HepG2 (cell line): ENCODE measurements at regions not wholly inside any gene's neighbourhood (a gene's known extent, or its start where the extent isn't known, plus 50 kb on each side); places are given as distances from the start of the nearest gene placed in this dataset.

ENCODE experiments used
- ATAC-seq: fragments of 200-7000 bp; cut with Tn5 transposase; 3 replicates; pipeline ENCODE4 v1.9.1; 2020; ENCODE audit warnings: mild to moderate bottlenecking, moderate library complexity
- BruUV-seq: library from RNA; stranded (reverse); fragments of 400-500 nt; replicated peaks from 2 replicates; lab custom pipeline; 2021; lab: Mats Ljungman, UMichigan
- CTCF ChIA-PET: fragments of 300-600 bp; formaldehyde crosslinking; extraction: SDS; loops from one replicate; lab custom pipeline; 2021; ENCODE audit warnings: low total read pairs, inconsistent platforms, low intra/inter-chr PET ratio; lab: Yijun Ruan, JAX
- POLR2A ChIA-PET: fragments of 350-600 bp; sonication (Branson Sonifier 250); formaldehyde crosslinking; loops from one replicate; lab custom pipeline; 2020; ENCODE audit warnings: antibody characterized with exemption, inconsistent platforms; lab: Yijun Ruan, JAX
- DNase-seq: peaks from one replicate; pipeline ENCODE4 v3.0.0-alpha.2; 2015; ENCODE audit warnings: low spot score
- FAIRE-seq: peaks from 3 replicates; lab custom pipeline; 2011; peaks lifted over from hg19 to GRCh38; lab: Jason Lieb, UNC
- H2AFZ ChIP-seq: one replicate; pipeline ENCODE4 v1.6.1; 2011; ENCODE audit warnings: low read length, inconsistent platforms
- H3K27ac ChIP-seq: fragments of 300-600 bp; 3 replicates; pipeline ENCODE4 v1.8.0; 2011; ENCODE audit warnings: mixed run types, mild to moderate bottlenecking, mixed read lengths, low read length, inconsistent platforms; ENCODE audit not compliant: insufficient read depth; ENCODE audit errors: extremely low read length
- H3K27me3 ChIP-seq, 2 experiments: fragments of 200-600 bp in 1 of 2; 2 replicates in 1 of 2; 3 replicates in 1 of 2; pipeline versions ENCODE4 v1.6.0 to v1.8.0; 2011; ENCODE audit warnings: low read length in 2 of 2, mild to moderate bottlenecking in 2 of 2, moderate library complexity in 2 of 2, inconsistent platforms in 1 of 2; ENCODE audit not compliant: insufficient read depth in 2 of 2, control insufficient read depth in 1 of 2
- H3K36me3 ChIP-seq, 2 experiments: fragments of 200-600 bp in 1 of 2; replicated peaks in 1 of 2; 2 replicates in 1 of 2; 3 replicates in 1 of 2; pipeline versions ENCODE4 v1.5.1 to v1.8.0; 2011; ENCODE audit warnings: low read length in 2 of 2, inconsistent platforms in 1 of 2; ENCODE audit not compliant: insufficient read depth in 2 of 2, control insufficient read depth in 1 of 2
- H3K4me1 ChIP-seq: 2 replicates; pipeline ENCODE4 v1.5.1; 2012; ENCODE audit warnings: low read length, inconsistent platforms; ENCODE audit not compliant: insufficient read depth
- H3K4me2 ChIP-seq: 2 replicates; pipeline ENCODE4 v1.6.0; 2011; ENCODE audit warnings: low read depth, low read length, inconsistent platforms
- H3K4me3 ChIP-seq, 3 experiments: fragments of 200-600 bp in 1 of 3; sonication (generic), shearing (Covaris generic) in 1 of 3; replicated peaks in 1 of 3; 2 replicates each; pipeline ENCODE4 v1.5.1; 2011 to 2016; ENCODE audit warnings: low read length in 3 of 3, inconsistent platforms in 2 of 3, low read depth in 2 of 3, mild to moderate bottlenecking in 2 of 3, control low read depth in 1 of 3, mixed read lengths in 1 of 3; ENCODE audit not compliant: insufficient read depth in 1 of 3
- H3K79me2 ChIP-seq: one replicate; pipeline ENCODE4 v1.6.1; 2011; ENCODE audit warnings: low read length, inconsistent platforms; ENCODE audit not compliant: insufficient read depth
- H3K9ac ChIP-seq: 2 replicates; pipeline ENCODE4 v1.6.0; 2011; ENCODE audit warnings: mild to moderate bottlenecking, low read depth, low read length, inconsistent platforms; ENCODE audit not compliant: insufficient read depth
- H3K9me3 ChIP-seq: 2 replicates; pipeline ENCODE4 v1.5.1; 2012; ENCODE audit warnings: mild to moderate bottlenecking, low read length
- H4K20me1 ChIP-seq: 2 replicates; pipeline ENCODE4 v1.6.0; 2011; ENCODE audit warnings: inconsistent platforms, mild to moderate bottlenecking, low read length, moderate library complexity; ENCODE audit not compliant: insufficient read depth
- AGO2 ChIP-seq: fragments of 200-400 bp; formaldehyde crosslinking; optimal IDR thresholded peaks from 2 replicates; pipeline ENCODE3; 2017; ENCODE audit warnings: mild to moderate bottlenecking, low read depth, low read length, moderate library complexity
- ELF3 ChIP-seq: IDR thresholded peaks from 2 replicates; pipeline ENCODE4 v1.6.1; 2016; ENCODE audit warnings: missing genetic modification reagents, missing compliant biosample characterization
- FIP1L1 ChIP-seq: fragments of 200-400 bp; formaldehyde crosslinking; IDR thresholded peaks from 2 replicates; pipeline ENCODE4 v1.6.1; 2018; ENCODE audit warnings: low read depth, mild to moderate bottlenecking, low read length, moderate library complexity, borderline replicate concordance; ENCODE audit not compliant: insufficient read depth
- HNF4A ChIP-seq: sonication (generic); formaldehyde crosslinking; IDR thresholded peaks from 2 replicates; pipeline ENCODE4 v1.4.0; 2020; ENCODE audit warnings: missing genetic modification reagents
- MAFF ChIP-seq: IDR thresholded peaks from 2 replicates; pipeline ENCODE4 v1.6.1; 2011; ENCODE audit warnings: low read depth, low read length, improper control_type of control experiment
- MAFK ChIP-seq, 2 experiments: IDR thresholded peaks in 1 of 2; conservative IDR thresholded peaks in 1 of 2; 2 replicates each; pipeline ENCODE4 v1.6.1; 2011; ENCODE audit warnings: improper control_type of control experiment in 2 of 2, low read length in 2 of 2
- ZNF660 ChIP-seq: sonication (generic); formaldehyde crosslinking; IDR thresholded peaks from 2 replicates; pipeline ENCODE4 v1.5.1; 2020; ENCODE audit warnings: mild to moderate bottlenecking, low read depth, missing genetic modification reagents, borderline replicate concordance
- ZNF83 ChIP-seq: sonication (generic); formaldehyde crosslinking; IDR thresholded peaks from 2 replicates; pipeline ENCODE4 v1.4.0; 2020; ENCODE audit warnings: missing genetic modification reagents, mild to moderate bottlenecking, borderline replicate concordance
- WGBS: methylation state at CpG from one replicate; pipeline ENCODE4 v1.1.6; 2017; ENCODE audit warnings: low lambda C conversion rate; 5-methylcytosine and 5-hydroxymethylcytosine counted together
- in situ Hi-C: cut with HindIII; loops from 2 replicates; pipeline ENCODE4 v1.10.0; 2017; ENCODE audit warnings: low pct_unique_long_range_greater_than_20kb; ENCODE audit not compliant: extremely low pct_ligation_motif_present
- intact Hi-C: fragments of 100-400 bp; cut with micrococcal nuclease; formaldehyde crosslinking; loops from one replicate; pipeline ENCODE4 v1.10.0; 2022; ENCODE audit not compliant: unreplicated experiment
- TF ChIP-seq, protein P1 (sequence below), 2 experiments: sonication (generic) in 1 of 2; formaldehyde crosslinking in 1 of 2; IDR thresholded peaks; 2 replicates each; pipeline versions ENCODE4 v1.4.0 to v1.6.1; 2018 to 2020; ENCODE audit warnings: missing genetic modification reagents in 2 of 2, borderline replicate concordance in 1 of 2, low read depth in 1 of 2, mild to moderate bottlenecking in 1 of 2, missing biosample characterization in 1 of 2
- TF ChIP-seq, protein P2 (sequence below): IDR thresholded peaks from 2 replicates; pipeline ENCODE4 v1.6.1; 2016

DNA sequence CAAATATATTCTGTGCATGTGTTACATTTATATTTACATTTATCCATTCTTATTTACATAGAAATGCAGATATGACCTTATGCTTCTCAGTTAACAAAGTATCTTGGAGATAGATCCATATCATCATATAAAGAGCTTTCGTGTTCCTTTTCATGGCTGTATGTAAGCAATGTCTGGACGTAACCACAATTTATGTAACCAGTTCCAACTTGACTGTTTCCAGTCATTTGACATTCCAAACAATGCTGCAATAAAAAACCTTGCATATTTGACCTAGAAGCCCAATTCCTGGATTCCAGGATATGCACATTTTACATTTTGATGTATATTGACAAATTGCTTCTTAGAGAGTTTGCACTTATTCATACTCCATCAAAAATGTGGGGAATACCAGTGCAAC is 113.7 kb upstream of the F13A1 start:
- Histone ChIP-seq H3K9ac (no peak overlapping the region), H3K79me2 (no peaks in the 10 kb centered on the region), H3K4me1 (no peaks in the 10 kb centered on the region), H2AFZ (no peak overlapping the region), H3K27ac (no peak overlapping the region), H3K9me3 (no peaks in the 10 kb centered on the region), H3K27me3 (no peaks in the 10 kb centered on the region), H3K4me2 (no peak overlapping the region), H4K20me1 (no peaks in the 10 kb centered on the region), H3K4me3 (no peak overlapping the region), H3K36me3 (no peaks in the 10 kb centered on the region)
- WGBS, result 6% methylated on average over 2 of the region's 2 CpGs
- in situ Hi-C loops (no loop called here), intact Hi-C loops (no loop called here)
- FAIRE-seq (no peak), ATAC-seq (no peak), DNase-seq (no peak)
- no TSS peak for BruUV-seq
- CTCF ChIA-PET, result no interaction called here
- POLR2A ChIA-PET, result no interaction called here
- TF ChIP-seq HNF4A (CRISPR knock-in tag), result no peak
- TF ChIP-seq, protein P1, sequence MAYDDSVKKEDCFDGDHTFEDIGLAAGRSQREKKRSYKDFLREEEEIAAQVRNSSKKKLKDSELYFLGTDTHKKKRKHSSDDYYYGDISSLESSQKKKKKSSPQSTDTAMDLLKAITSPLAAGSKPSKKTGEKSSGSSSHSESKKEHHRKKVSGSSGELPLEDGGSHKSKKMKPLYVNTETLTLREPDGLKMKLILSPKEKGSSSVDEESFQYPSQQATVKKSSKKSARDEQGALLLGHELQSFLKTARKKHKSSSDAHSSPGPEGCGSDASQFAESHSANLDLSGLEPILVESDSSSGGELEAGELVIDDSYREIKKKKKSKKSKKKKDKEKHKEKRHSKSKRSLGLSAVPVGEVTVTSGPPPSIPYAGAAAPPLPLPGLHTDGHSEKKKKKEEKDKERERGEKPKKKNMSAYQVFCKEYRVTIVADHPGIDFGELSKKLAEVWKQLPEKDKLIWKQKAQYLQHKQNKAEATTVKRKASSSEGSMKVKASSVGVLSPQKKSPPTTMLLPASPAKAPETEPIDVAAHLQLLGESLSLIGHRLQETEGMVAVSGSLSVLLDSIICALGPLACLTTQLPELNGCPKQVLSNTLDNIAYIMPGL (CRISPR knock-in tag; IDR thresholded peaks at IDR 0.05; ENCODE audit: borderline replicate concordance in 1 of 2, low read depth in 1 of 2), result no peak
- no peak for TF ChIP-seq AGO2
- TF ChIP-seq ZNF83 (CRISPR knock-in tag), result no peak
- TF ChIP-seq ELF3 (CRISPR knock-in tag), result no peak
- no peak for TF ChIP-seq FIP1L1
- no peak for TF ChIP-seq ZNF660 (CRISPR knock-in tag)
- TF ChIP-seq, all 625 proteins: peak for 0

DNA sequence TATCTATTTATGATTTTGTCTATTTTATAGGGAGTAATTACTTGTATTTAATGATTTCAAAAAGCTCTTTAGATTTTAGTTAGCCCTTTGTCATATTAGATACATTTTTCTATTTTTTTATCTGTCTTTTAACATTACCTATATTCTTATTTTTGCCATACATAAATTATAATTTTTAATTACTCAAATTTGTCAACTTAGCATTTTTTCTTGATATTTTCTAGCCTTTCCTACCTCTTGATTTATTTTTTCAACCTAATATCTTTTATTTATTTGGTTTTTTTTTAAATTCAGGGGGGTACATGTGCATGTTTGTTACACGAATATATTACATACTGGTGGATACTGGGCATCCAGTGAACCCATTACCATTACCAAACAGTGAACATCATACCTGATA is 114.3 kb upstream of the F13A1 start:
- Histone ChIP-seq H3K36me3 (no peaks in the 10 kb centered on the region), H3K4me3 (no peak overlapping the region), H2AFZ (no peak overlapping the region), H3K4me2 (no peak overlapping the region), H3K27me3 (no peaks in the 10 kb centered on the region), H3K9me3 (no peaks in the 10 kb centered on the region), H3K9ac (no peak overlapping the region), H3K4me1 (no peaks in the 10 kb centered on the region), H3K79me2 (no peaks in the 10 kb centered on the region), H4K20me1 (no peaks in the 10 kb centered on the region), H3K27ac (no peak overlapping the region)
- TF ChIP-seq, protein P2, sequence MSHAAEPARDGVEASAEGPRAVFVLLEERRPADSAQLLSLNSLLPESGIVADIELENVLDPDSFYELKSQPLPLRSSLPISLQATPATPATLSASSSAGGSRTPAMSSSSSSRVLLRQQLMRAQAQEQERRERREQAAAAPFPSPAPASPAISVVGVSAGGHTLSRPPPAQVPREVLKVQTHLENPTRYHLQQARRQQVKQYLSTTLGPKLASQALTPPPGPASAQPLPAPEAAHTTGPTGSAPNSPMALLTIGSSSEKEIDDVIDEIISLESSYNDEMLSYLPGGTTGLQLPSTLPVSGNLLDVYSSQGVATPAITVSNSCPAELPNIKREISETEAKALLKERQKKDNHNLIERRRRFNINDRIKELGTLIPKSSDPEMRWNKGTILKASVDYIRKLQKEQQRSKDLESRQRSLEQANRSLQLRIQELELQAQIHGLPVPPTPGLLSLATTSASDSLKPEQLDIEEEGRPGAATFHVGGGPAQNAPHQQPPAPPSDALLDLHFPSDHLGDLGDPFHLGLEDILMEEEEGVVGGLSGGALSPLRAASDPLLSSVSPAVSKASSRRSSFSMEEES, result no peak
- peak; percentile 83; the same call in 1 of the 2 replicates for TF ChIP-seq MAFF
- peak; percentile 76 to 93 for TF ChIP-seq MAFK (conservative IDR thresholded peaks at IDR 0.05 in 1 of 2, IDR thresholded peaks at IDR 0.05 in 1 of 2; ENCODE audit: low read length in 2 of 2)
- DNase-seq, result no peak
- WGBS, result 2% methylated on average over 1 of the region's 1 CpG
- intact Hi-C loops (no loop called here), in situ Hi-C loops (no loop called here)
- no peak for FAIRE-seq
- ChIA-PET CTCF (no interaction called here), POLR2A (no interaction called here)
- no TSS peak for BruUV-seq
- ATAC-seq, result no peak
